Body of pancreas (tissue), 4 donors: ENCODE measurements at regions not wholly inside any gene's neighbourhood (a gene's known extent, or its start where the extent isn't known, plus 50 kb on each side); places are given as distances from the start of the nearest gene placed in this dataset.

Source experiments
- ATAC-seq: fragments of 150-250 bp; one replicate; pipeline ENCODE4 v1.9.1; 2016
- DNase-seq, 4 donors: peaks; one replicate each; pipeline ENCODE4 v3.0.0-alpha.2; 2019
- H3K27ac ChIP-seq, 4 donors: fragments of 200-600 bp; sonication (generic); 1 replicate in 3 of 4; 2 replicates in 1 of 4; pipeline versions ENCODE4 v1.5.1 to v1.6.1; 2016 to 2019; ENCODE audit warnings: mild to moderate bottlenecking in 1 of 4, mixed read lengths in 1 of 4, moderate library complexity in 1 of 4
- H3K27me3 ChIP-seq, 2 donors: fragments of 200-600 bp; sonication (generic); one replicate each; pipeline ENCODE4 v1.6.0; 2016; ENCODE audit warnings: mild to moderate bottlenecking in 1 of 2
- H3K36me3 ChIP-seq, 2 donors: fragments of 200-600 bp; sonication (generic); replicated peaks in 1 of 2; 2 replicates each; pipeline ENCODE4 v1.5.1; 2016; ENCODE audit warnings: low read depth in 2 of 2; ENCODE audit not compliant: insufficient read depth in 1 of 2
- H3K4me1 ChIP-seq: fragments of 200-600 bp; sonication (generic); one replicate; pipeline ENCODE4 v1.6.0; 2016
- H3K4me3 ChIP-seq, 2 donors: fragments of 200-600 bp; sonication (generic); 1 replicate in 1 of 2; 2 replicates in 1 of 2; pipeline ENCODE4 v1.5.1; 2016 to 2019
- H3K9me3 ChIP-seq, 3 donors: fragments of 200-600 bp; sonication (generic); 1 replicate in 2 of 3; 2 replicates in 1 of 3; pipeline ENCODE4 v1.5.1; 2016
- CTCF ChIP-seq, 7 experiments: fragments of 450-650 bp in 4 of 7; fragments of 200-600 bp in 3 of 7; sonication (generic) in 3 of 7; IDR thresholded peaks; one replicate each; pipeline ENCODE4 v1.5.1; 2016 to 2019; ENCODE audit warnings: antibody characterized with exemption in 7 of 7
- POLR2A ChIP-seq, 3 donors: fragments of 450-650 bp; IDR thresholded peaks; one replicate each; pipeline ENCODE4 v1.6.1; 2016; ENCODE audit warnings: antibody characterized with exemption in 3 of 3, mild to moderate bottlenecking in 2 of 3
- WGBS, 2 donors: methylation state at CpG; one replicate each; pipeline ENCODE4 v1.1.5; 2017; 5-methylcytosine and 5-hydroxymethylcytosine counted together
- intact Hi-C: fragments of 100-400 bp; cut with DNase I; formaldehyde crosslinking; loops from one replicate; pipeline ENCODE4 v1.15.1; 2023

- Histone ChIP-seq H3K27me3 (no peaks in the 10 kb centered on the region), H3K4me3 (no peak overlapping the region), H3K36me3 (no peaks in the 10 kb centered on the region), H3K27ac (no peak overlapping the region), H3K4me1 (no peaks in the 10 kb centered on the region), H3K9me3 (no peaks in the 10 kb centered on the region)
- DNase-seq (no peak), ATAC-seq (no peak)
- no peak for TF ChIP-seq POLR2A (IDR thresholded peaks at IDR 0.05)
- TF ChIP-seq CTCF (IDR thresholded peaks at IDR 0.05): no peak
- 18 to 20% methylated on average over 2 of the region's 2 CpGs for WGBS, 2 donors
- intact Hi-C loops: no loop called here
Measured at GRCh38 chr13:102487330-102487729, 85.5 kb upstream of the FGF14 start.

- TF ChIP-seq CTCF (IDR thresholded peaks at IDR 0.05): no peak
- no peak for TF ChIP-seq POLR2A (IDR thresholded peaks at IDR 0.05)
- Histone ChIP-seq H3K4me1 (no peaks in the 10 kb centered on the region), H3K27ac (no peak overlapping the region), H3K27me3 (no peaks in the 10 kb centered on the region), H3K9me3 (no peaks in the 10 kb centered on the region), H3K4me3 (no peak overlapping the region), H3K36me3 (no peaks in the 10 kb centered on the region)
- 23 to 36% methylated on average over 2 of the region's 2 CpGs for WGBS, 2 donors
- intact Hi-C loops: no loop called here
- DNase-seq: no peak
- ATAC-seq: no peak
Measured at GRCh38 chr13:102484329-102484728, 82.5 kb upstream of the FGF14 start.

GRCh38 chr13:102472650-102473049 lies 70.8 kb upstream of the FGF14 start:
- Histone ChIP-seq H3K27me3 (no peaks in the 10 kb centered on the region), H3K36me3 (no peaks in the 10 kb centered on the region), H3K4me3 (no peak overlapping the region), H3K27ac (no peak overlapping the region), H3K4me1 (no peaks in the 10 kb centered on the region), H3K9me3 (no peaks in the 10 kb centered on the region)
- TF ChIP-seq CTCF (IDR thresholded peaks at IDR 0.05) (no peak), POLR2A (IDR thresholded peaks at IDR 0.05) (no peak)
- intact Hi-C loops: no loop called here
- ATAC-seq: no peak
- no peak for DNase-seq

- H3K36me3 ChIP-seq: no peaks in the 10 kb centered on the region
- H3K4me1 ChIP-seq: no peaks in the 10 kb centered on the region
- intact Hi-C loops: no loop called here
- no peak for TF ChIP-seq CTCF (IDR thresholded peaks at IDR 0.05)
- no peak for TF ChIP-seq POLR2A (IDR thresholded peaks at IDR 0.05)
- H3K27me3 ChIP-seq: no peaks in the 10 kb centered on the region
- ATAC-seq (no peak), DNase-seq (no peak)
- 28 to 39% methylated on average over 3 of the region's 3 CpGs for WGBS, 2 donors
- H3K27ac ChIP-seq: no peak overlapping the region
- H3K4me3 ChIP-seq: no peak overlapping the region
- H3K9me3 ChIP-seq: no peaks in the 10 kb centered on the region
Measured at GRCh38 chr13:102470283-102470917, 68.6 kb upstream of the FGF14 start.

GRCh38 chr13:102466610-102467190 lies 64.9 kb upstream of the FGF14 start:
- Histone ChIP-seq H3K27ac (no peak overlapping the region), H3K4me1 (no peaks in the 10 kb centered on the region), H3K27me3 (no peaks in the 10 kb centered on the region), H3K4me3 (no peak overlapping the region), H3K9me3 (no peaks in the 10 kb centered on the region), H3K36me3 (no peaks in the 10 kb centered on the region)
- ATAC-seq (no peak), DNase-seq (no peak)
- intact Hi-C loops: no loop called here
- TF ChIP-seq POLR2A (IDR thresholded peaks at IDR 0.05) (no peak), CTCF (IDR thresholded peaks at IDR 0.05) (no peak)
- 30 to 51% methylated on average over 3 of the region's 3 CpGs for WGBS, 2 donors
